ENCODE measurements at regions not wholly inside any gene's neighbourhood (a gene's known extent, or its start where the extent isn't known, plus 50 kb on each side); places are given as distances from the start of the nearest gene placed in this dataset.

GRCh38 chr2:211157211-211157610 is 600.8 kb downstream of the CPS1 start:
- TF ChIP-seq CTCF (IDR thresholded peaks at IDR 0.05) (no peak), POLR2A (IDR thresholded peaks at IDR 0.05) (no peak)

All from body of pancreas (tissue), 4 donors.